Activated CD8-positive, alpha-beta memory T cell treated with anti-CD3 and anti-CD28 coated beads, Interleukin-2, amount 10 ng/mL, durations not matched to agents 7 days and 5 days (primary cell): ENCODE measurements at regions not wholly inside any gene's neighbourhood (a gene's known extent, or its start where the extent isn't known, plus 50 kb on each side); places are given as distances from the start of the nearest gene placed in this dataset. TPM values are rescaled to one million over a fixed set of nuclear protein-coding genes. Genes with fewer than 3 reads are reported as not detected.
A peak's percentile ranks its signal among the peaks of the same experiment; 100 is the strongest.

ENCODE experiments used
- ATAC-seq: fragments of 150-1000 bp; cut with Tn5 transposase; one replicate; pipeline ENCODE4 v1.10.0; 2021; ENCODE audit warnings: moderate library complexity
- CTCF ChIA-PET: fragments of 350-600 bp; sonication (Branson Sonifier 250); formaldehyde crosslinking; loops from one replicate; lab custom pipeline; 2021; ENCODE audit warnings: antibody characterized with exemption; lab: Charles Lee
- DNase-seq: peaks from one replicate; pipeline ENCODE4 v3.0.0-alpha.2; 2020
- H3K27ac Mint-ChIP-seq: one replicate; pipeline ENCODE4 v1.8.0; 2021; ENCODE audit warnings: mild to moderate bottlenecking, mixed read lengths
- H3K27me3 Mint-ChIP-seq: one replicate; pipeline ENCODE4 v1.8.0; 2021; ENCODE audit warnings: mixed read lengths
- H3K36me3 Mint-ChIP-seq: one replicate; pipeline ENCODE4 v1.8.0; 2021; ENCODE audit warnings: mild to moderate bottlenecking, mixed read lengths
- H3K4me1 Mint-ChIP-seq: one replicate; pipeline ENCODE4 v1.8.0; 2021; ENCODE audit warnings: mixed read lengths
- H3K4me3 Mint-ChIP-seq: one replicate; pipeline ENCODE4 v1.8.0; 2021; ENCODE audit warnings: mild to moderate bottlenecking, moderate library complexity, mixed read lengths
- H3K9me3 Mint-ChIP-seq: one replicate; pipeline ENCODE4 v1.8.0; 2022; ENCODE audit warnings: low read depth, mixed read lengths
- microRNA-seq: library from miRNA; unstranded; fragments of <30 nt; microRNA quantifications from one replicate; pipeline ENCODE4 v1.2.0, GENCODE V29; 2022

DNA sequence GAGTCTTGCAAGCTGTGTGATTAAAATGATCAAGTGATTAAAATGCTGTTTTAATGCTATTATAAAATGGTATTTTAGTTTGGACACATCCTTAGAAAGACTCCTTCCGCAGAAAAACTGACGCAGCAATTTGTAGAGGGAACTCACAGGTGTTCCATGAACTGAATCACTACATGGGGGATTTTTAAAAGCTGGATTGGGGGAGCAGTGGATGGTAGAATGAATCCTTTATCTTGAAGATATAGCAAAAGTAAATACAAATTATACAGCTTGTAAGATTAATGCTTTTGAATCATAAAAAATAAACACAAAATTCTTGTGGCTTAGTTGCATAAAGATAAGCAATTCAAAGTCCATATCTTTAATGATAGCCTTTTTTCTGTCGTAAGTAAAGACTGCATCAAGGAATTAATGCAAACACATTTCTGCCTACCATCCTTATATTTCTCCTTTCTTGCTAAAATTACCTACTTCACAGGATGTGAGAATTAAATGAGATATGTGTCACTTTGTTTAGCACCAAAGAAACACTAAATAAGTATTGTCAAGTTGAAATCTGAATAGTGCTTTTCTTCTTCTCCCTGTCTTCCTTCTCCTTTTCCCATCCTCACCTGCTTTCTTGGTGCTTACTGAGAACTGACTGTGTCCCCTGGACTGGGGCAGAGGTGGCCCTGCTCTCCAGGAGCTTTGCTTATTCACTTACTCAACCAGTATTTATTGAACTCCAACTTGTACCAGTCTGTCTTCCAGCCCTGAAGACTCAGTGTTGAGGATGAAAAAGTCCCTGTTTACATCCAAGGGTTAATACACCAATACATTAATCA lies 61.5 kb upstream of the F3 start:
- no peak for ATAC-seq
- no peak overlapping the region for H3K4me3 Mint-ChIP-seq
- CTCF ChIA-PET, result no interaction called here
- H3K27ac Mint-ChIP-seq, result no peak overlapping the region
- peaks cover 13% of the 10 kb centered on the region for H3K4me1 Mint-ChIP-seq
- no peaks in the 10 kb centered on the region for H3K36me3 Mint-ChIP-seq
- H3K27me3 Mint-ChIP-seq, result peaks cover 39% of the 10 kb centered on the region
- H3K9me3 Mint-ChIP-seq, result no peaks in the 10 kb centered on the region
- DNase-seq, result no peak

DNA sequence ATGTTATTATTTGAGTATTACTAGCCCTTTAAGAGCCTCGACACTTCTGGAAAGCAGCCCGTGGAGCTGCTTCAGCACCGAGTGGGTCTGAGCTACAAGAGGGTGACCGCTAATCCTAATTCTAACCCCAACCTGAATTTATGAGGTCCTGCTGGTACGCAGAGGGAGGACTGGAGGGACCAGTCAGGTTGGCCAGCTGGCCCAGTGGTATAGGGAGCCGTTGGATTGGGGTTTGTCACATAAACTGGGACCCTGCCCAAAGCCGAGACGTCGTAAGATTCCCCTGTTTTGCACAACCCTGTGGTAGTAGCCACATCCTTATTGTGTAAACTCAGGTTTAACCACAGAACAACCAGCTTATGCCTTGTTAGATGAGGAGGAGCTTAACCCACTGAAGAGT lies 60.8 kb upstream of the F3 start:
- Mint-ChIP-seq H3K27me3 (peaks cover 40% of the 10 kb centered on the region), H3K9me3 (no peaks in the 10 kb centered on the region)

DNA sequence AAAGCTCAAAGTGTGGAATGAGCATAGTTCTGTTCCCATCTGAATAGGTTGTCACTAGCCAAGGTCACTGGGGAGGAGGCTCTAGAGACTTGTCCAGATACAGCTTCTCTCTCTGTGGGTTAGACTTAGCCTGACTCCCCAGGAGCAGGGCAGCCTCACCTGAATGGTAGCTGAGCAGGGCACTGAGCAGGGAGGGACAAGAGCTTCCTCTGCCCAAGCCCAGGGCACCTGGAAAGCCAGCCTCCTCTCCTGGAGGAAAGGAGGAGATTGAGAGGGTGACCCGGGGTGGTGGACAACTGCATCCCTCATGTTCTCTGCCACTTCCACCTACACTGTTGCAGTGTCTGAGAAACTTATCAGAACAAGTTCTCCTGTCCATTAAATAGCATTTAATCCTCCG lies 59.0 kb upstream of the F3 start:
- peaks cover 40% of the 10 kb centered on the region for H3K27me3 Mint-ChIP-seq
- no peaks in the 10 kb centered on the region for H3K9me3 Mint-ChIP-seq
- no peak overlapping the region for H3K4me3 Mint-ChIP-seq
- H3K27ac Mint-ChIP-seq, result no peak overlapping the region
- CTCF ChIA-PET, result interaction anchor here (1.5 kb wide), 1 partner anchor 40 kb away, joined by 5 read pairs; no protein-coding TSS in a partner anchor
- no peak for ATAC-seq
- peaks cover 13% of the 10 kb centered on the region for H3K4me1 Mint-ChIP-seq
- H3K36me3 Mint-ChIP-seq, result no peaks in the 10 kb centered on the region
- DNase-seq, result no peak

More for the DNA sequence above, 60.8 kb upstream of the F3 start:
- Mint-ChIP-seq H3K4me1 (peaks cover 13% of the 10 kb centered on the region), H3K4me3 (peak overlapping the region; percentile 19), H3K36me3 (no peaks in the 10 kb centered on the region), H3K27ac (peak overlapping the region; percentile 59)
- CTCF ChIA-PET, result no interaction called here
- ATAC-seq, result peak; percentile 78
- DNase-seq, result peak; percentile 57

DNA sequence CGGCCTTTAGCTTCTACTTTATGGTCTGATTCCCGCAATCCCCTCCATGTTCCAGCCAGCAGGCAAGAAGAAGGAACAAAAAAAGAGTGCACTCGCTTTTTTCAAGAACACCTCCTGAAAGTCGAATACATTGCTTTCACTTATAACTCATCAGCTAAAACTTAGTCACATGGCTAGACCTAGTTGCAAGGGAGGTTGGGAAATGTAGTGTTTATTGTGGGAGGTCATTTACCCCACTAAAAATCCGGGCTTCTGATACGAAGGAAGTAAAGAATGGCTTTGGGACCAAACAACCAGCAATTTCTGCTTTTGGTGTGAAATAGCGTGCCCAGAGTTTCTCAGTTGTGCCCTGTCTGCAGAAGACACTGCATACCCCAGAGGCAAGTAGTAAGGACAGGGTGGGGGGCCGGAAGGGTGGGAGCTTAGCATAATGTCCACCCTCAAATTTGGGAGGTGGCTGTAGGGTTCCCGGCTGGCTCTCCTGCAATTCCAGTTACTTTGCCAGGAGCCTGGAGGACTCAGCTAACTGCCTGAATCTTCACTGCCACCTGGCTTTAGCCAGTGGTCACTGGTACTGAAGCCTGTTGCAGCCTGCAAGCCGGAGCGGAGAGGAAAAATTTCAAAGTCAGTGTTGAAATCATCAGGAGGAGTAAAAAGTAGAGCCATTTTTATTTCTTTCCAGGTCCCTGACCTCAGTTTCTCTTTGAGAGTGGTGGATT lies 57.7 kb upstream of the F3 start:
- Mint-ChIP-seq H3K27me3 (peaks cover 37% of the 10 kb centered on the region), H3K27ac (no peak overlapping the region), H3K4me3 (no peak overlapping the region), H3K4me1 (peaks cover 13% of the 10 kb centered on the region), H3K9me3 (no peaks in the 10 kb centered on the region), H3K36me3 (no peaks in the 10 kb centered on the region)
- ATAC-seq (no peak), DNase-seq (no peak)
- CTCF ChIA-PET, result interaction anchor here (1.5 kb wide), 1 partner anchor 39 kb away, joined by 5 read pairs; no protein-coding TSS in a partner anchor

DNA sequence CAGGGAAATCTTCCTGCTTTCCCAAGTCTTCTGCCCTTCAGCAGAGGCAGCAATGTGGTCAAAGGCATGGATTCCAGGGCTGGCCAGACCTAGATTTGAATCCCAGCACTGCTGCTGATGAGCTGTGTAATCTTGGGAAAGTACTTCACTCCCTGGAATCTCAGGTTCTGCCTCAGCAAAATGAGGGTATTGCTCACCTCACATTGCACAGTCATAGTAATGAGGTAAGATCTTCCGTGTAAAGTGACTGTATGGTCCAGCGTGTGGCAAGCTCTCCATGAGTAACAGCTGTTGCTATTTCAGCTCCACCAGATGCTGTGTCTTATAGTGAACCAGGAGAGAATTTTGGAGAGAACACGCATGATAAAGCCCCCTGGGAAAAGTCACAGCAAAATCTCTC lies 56.1 kb upstream of the F3 start:
- peaks cover 6% of the 10 kb centered on the region for H3K4me1 Mint-ChIP-seq
- no peak overlapping the region for H3K4me3 Mint-ChIP-seq
- DNase-seq, result no peak
- peaks cover 27% of the 10 kb centered on the region for H3K27me3 Mint-ChIP-seq
- CTCF ChIA-PET, result no interaction called here
- no peak overlapping the region for H3K27ac Mint-ChIP-seq
- no peak for ATAC-seq
- no peaks in the 10 kb centered on the region for H3K36me3 Mint-ChIP-seq
- no peaks in the 10 kb centered on the region for H3K9me3 Mint-ChIP-seq

DNA sequence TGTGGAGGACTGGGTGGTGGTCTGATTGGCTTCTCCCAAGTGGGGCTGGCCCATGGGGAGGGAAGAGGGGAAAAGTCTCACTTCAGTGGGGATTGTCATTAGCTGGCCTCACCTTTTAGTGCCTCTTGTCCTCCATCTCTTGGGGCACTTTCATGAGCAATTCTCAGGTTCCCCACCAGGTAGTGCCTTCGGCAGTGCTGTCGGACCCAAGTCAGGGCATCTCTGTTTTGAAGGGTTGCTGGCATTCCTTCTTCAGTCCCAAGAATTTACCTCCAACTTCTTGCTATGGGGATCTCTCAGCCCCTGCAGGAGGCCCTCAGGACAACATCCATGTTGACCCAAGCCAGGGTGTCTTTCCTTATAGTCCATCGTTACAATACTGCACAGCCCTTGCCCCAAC lies 54.7 kb upstream of the F3 start:
- ATAC-seq (no peak), DNase-seq (no peak)
- Mint-ChIP-seq H3K27me3 (peaks cover 22% of the 10 kb centered on the region), H3K9me3 (no peaks in the 10 kb centered on the region), H3K27ac (no peak overlapping the region), H3K4me3 (no peak overlapping the region), H3K36me3 (no peaks in the 10 kb centered on the region), H3K4me1 (no peaks in the 10 kb centered on the region)
- CTCF ChIA-PET, result no interaction called here

DNA sequence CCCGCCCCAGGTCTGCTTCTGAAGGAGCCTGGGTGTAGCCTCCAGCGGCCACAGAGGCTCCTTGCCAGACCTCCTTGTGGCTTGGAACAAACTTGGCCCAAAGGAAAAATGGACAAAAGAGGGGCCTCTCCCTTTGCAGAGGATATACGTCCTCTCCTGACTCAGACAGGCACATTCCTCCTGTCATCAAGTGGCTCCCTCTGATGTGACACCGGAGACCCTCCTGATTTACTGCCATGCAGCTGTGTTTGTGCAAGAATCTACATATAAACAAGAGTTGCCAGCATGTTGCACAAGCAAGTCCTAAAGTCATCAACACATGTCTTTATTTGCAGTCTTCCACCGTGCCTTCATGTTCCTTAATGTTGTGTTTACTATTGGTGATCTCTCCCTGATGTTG lies 54.1 kb upstream of the F3 start:
- DNase-seq (no peak), ATAC-seq (no peak)
- H3K27me3 Mint-ChIP-seq, result peaks cover 17% of the 10 kb centered on the region
- H3K36me3 Mint-ChIP-seq, result no peaks in the 10 kb centered on the region
- no peak overlapping the region for H3K4me3 Mint-ChIP-seq
- no peaks in the 10 kb centered on the region for H3K9me3 Mint-ChIP-seq
- H3K4me1 Mint-ChIP-seq, result no peaks in the 10 kb centered on the region
- CTCF ChIA-PET, result no interaction called here
- no peak overlapping the region for H3K27ac Mint-ChIP-seq

DNA sequence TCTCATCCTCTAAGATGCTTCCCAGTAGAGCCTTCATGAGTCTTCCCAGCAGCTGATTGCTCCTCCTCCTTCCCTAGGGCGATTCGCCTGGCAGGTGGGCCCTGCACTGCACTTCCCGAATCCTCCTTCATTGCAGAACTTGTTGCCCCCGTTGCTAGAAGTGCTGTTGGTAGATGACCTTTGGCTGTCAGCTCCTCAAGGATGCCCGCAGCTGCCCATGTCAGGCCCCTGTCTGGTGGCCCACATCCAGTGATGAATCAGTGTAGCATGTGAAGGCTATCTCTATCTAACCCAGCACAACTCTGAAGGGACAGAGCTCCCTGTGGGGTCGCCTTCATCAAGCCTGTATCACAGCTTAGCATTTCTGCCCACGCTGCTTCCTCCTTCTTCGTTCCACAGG lies 52.1 kb upstream of the F3 start:
- no peaks in the 10 kb centered on the region for H3K9me3 Mint-ChIP-seq
- H3K4me1 Mint-ChIP-seq, result no peaks in the 10 kb centered on the region
- peaks cover 8% of the 10 kb centered on the region for H3K27me3 Mint-ChIP-seq
- CTCF ChIA-PET, result no interaction called here
- DNase-seq, result no peak
- no peaks in the 10 kb centered on the region for H3K36me3 Mint-ChIP-seq
- H3K4me3 Mint-ChIP-seq, result no peak overlapping the region
- ATAC-seq, result no peak
- no peak overlapping the region for H3K27ac Mint-ChIP-seq

DNA sequence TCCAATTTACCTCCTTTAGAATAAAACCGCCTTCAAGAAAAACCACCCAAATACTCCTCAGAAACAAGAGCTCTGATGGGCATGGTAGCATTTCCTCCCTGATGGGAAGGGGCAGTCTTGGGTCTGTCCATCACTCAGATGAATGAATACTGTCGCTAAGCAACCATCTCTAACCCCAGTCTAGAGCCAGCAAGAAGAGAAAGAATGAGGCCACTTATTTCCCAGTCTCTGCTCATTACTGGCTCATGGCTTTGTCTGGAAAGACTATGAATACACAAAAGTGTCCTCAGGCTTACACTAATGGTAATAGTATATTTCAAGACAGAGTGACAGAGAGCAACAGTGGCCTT lies 51.0 kb upstream of the F3 start:
- ATAC-seq, result no peak
- CTCF ChIA-PET, result no interaction called here
- no peak overlapping the region for H3K27ac Mint-ChIP-seq
- no peaks in the 10 kb centered on the region for H3K4me1 Mint-ChIP-seq
- H3K27me3 Mint-ChIP-seq, result peaks cover 8% of the 10 kb centered on the region
- no peaks in the 10 kb centered on the region for H3K36me3 Mint-ChIP-seq
- no peaks in the 10 kb centered on the region for H3K9me3 Mint-ChIP-seq
- no peak overlapping the region for H3K4me3 Mint-ChIP-seq
- DNase-seq, result no peak

DNA sequence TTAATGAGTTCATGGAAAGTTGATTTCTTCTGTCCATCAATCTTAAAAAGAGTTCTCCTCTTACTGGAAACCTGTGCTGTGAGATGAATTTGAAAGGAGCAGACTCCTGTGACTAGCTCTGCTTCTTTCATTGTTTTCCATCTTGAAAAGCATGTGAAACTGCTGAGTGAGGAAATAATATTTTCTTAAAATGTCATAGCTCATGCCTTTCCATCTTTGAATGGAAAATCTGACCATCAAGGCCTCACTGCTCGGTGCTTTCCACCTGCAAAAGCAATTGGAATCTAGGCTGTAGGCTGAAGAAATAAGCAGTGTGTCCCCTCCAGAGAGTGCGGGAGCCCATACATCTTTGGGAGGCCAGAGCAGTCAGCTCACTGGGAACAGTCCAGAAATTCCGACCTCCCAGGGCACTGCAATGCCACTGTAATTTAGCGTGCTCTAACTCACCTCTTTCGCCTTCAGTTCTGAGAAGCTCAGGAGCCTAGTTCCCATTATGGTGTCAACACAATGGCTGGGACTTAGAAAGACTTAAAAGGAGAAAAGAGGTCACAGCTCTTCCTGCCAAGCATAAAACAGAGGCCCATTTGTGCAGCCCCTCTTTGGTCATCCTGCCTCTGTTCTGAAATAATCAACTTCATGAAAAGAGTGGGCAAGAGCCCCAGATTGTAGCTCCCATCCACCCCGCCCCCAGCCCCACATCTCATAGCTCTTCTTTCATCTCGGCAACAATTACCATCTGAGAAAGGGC lies 50.4 kb upstream of the F3 start:
- no peak for ATAC-seq
- Mint-ChIP-seq H3K27ac (no peak overlapping the region), H3K27me3 (peaks cover 12% of the 10 kb centered on the region), H3K9me3 (no peaks in the 10 kb centered on the region), H3K4me3 (no peak overlapping the region), H3K36me3 (no peaks in the 10 kb centered on the region), H3K4me1 (no peaks in the 10 kb centered on the region)
- DNase-seq, result no peak
- CTCF ChIA-PET, result no interaction called here

Small RNA genes in the stretch of these regions (microRNA-seq; reads per million reads assigned to microRNA genes)
- gene MIR378G, result not detected
